Ovary (tissue), 3 donors: ENCODE measurements at regions not wholly inside any gene's neighbourhood (a gene's known extent, or its start where the extent isn't known, plus 50 kb on each side); places are given as distances from the start of the nearest gene placed in this dataset.

Experiments
- POLR2A ChIP-seq: fragments of 450-650 bp; IDR thresholded peaks from one replicate; pipeline ENCODE4 v1.6.1; 2017; ENCODE audit warnings: antibody characterized with exemption, mild to moderate bottlenecking, moderate library complexity
- TF ChIP-seq, protein P1 (sequence below), 3 donors: fragments of 450-650 bp in 2 of 3; fragments of 200-600 bp in 1 of 3; IDR thresholded peaks; one replicate each; pipeline versions ENCODE4 v1.5.1 to v1.8.0; 2016 to 2022; ENCODE audit warnings: antibody characterized with exemption in 3 of 3, mild to moderate bottlenecking in 1 of 3
- donor health status: DM: no; HTN: no; CAD: no.

DNA sequence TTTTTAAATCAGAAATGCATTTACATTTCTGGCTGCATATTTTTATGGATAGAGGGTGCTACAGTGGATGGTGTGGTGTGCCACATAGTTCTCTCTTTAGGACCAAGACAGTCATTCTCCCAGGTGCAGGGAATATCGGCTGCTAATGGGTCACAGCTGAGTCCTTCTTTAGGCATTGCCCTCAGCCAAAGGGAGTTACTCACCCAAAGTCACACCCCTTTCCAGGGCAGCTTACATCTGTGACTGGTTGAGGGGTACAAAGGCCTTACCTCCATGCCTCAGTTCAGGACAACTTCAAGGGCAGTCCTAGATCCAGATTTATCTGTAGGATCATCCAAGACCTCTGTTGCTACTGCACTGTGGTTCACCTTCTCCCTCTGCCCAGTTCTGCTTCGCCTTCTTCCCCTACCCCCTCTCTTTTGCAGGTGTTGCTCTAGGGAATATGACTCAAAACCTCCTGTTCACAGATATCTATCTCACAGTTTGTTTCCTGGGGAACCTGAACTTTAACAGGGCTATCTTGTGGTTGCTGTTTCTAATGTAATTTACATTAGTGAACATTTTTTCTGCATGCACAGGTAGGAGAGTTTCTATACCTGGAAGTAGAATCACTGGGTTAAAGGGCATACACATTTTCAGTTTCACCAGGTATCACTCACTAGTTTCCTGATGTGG, 413.9 kb downstream of the RPS6KC1 start:
- TF ChIP-seq, protein P1, sequence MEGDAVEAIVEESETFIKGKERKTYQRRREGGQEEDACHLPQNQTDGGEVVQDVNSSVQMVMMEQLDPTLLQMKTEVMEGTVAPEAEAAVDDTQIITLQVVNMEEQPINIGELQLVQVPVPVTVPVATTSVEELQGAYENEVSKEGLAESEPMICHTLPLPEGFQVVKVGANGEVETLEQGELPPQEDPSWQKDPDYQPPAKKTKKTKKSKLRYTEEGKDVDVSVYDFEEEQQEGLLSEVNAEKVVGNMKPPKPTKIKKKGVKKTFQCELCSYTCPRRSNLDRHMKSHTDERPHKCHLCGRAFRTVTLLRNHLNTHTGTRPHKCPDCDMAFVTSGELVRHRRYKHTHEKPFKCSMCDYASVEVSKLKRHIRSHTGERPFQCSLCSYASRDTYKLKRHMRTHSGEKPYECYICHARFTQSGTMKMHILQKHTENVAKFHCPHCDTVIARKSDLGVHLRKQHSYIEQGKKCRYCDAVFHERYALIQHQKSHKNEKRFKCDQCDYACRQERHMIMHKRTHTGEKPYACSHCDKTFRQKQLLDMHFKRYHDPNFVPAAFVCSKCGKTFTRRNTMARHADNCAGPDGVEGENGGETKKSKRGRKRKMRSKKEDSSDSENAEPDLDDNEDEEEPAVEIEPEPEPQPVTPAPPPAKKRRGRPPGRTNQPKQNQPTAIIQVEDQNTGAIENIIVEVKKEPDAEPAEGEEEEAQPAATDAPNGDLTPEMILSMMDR (IDR thresholded peaks at IDR 0.05): no peak
- no peak for TF ChIP-seq POLR2A
